Panc1 (cell line): ENCODE measurements at regions not wholly inside any gene's neighbourhood (a gene's known extent, or its start where the extent isn't known, plus 50 kb on each side); places are given as distances from the start of the nearest gene placed in this dataset.

Experiments
- CTCF ChIP-seq: fragments of 450-650 bp; IDR thresholded peaks from 2 replicates; pipeline ENCODE4 v1.5.1; 2017; ENCODE audit warnings: mild to moderate bottlenecking
- POLR2AphosphoS5 ChIP-seq: IDR thresholded peaks from 2 replicates; pipeline ENCODE4 v1.6.1; 2012; ENCODE audit warnings: mild to moderate bottlenecking, low read depth, low read length, moderate library complexity
- REST ChIP-seq, 2 experiments: IDR thresholded peaks; 2 replicates each; pipeline ENCODE4 v1.6.1; 2011 to 2012; ENCODE audit warnings: low read depth in 2 of 2, control low read depth in 1 of 2, low read length in 1 of 2, mild to moderate bottlenecking in 1 of 2, moderate library complexity in 1 of 2; ENCODE audit not compliant: insufficient read depth in 1 of 2
- SIN3A ChIP-seq: IDR thresholded peaks from 2 replicates; pipeline ENCODE4 v1.6.1; 2012; ENCODE audit warnings: low read depth, mild to moderate bottlenecking, low read length, moderate library complexity, borderline replicate concordance; ENCODE audit not compliant: insufficient read depth
- TCF7L2 ChIP-seq: IDR thresholded peaks from 2 replicates; pipeline ENCODE4 v1.6.1; 2011; ENCODE audit warnings: mild to moderate bottlenecking, low read depth, low read length, inconsistent platforms

- no peak for TF ChIP-seq CTCF
- no peak for TF ChIP-seq POLR2AphosphoS5
- TF ChIP-seq TCF7L2 = no peak
- TF ChIP-seq SIN3A = no peak
- no peak for TF ChIP-seq REST (IDR thresholded peaks at IDR 0.05; ENCODE audit: insufficient read depth in 1 of 2, low read depth in 2 of 2, low read length in 1 of 2)
These were observed 496.7 kb downstream of the SLC6A15 start for GRCh38 chr12:84415946-84416345.
